Gastroesophageal sphincter (tissue), 4 donors: ENCODE measurements at regions not wholly inside any gene's neighbourhood (a gene's known extent, or its start where the extent isn't known, plus 50 kb on each side); places are given as distances from the start of the nearest gene placed in this dataset.

Experiments used
- ATAC-seq: fragments of 150-250 bp; one replicate; pipeline ENCODE4 v1.9.1; 2016; ENCODE audit warnings: mild to moderate bottlenecking, moderate library complexity
- H3K27ac ChIP-seq, 4 donors: fragments of 200-600 bp; sonication (generic) in 3 of 4; 1 replicate in 3 of 4; 2 replicates in 1 of 4; pipeline ENCODE4 v1.5.1; 2016 to 2019
- H3K27me3 ChIP-seq: fragments of 200-600 bp; sonication (generic); one replicate; pipeline ENCODE4 v1.5.1; 2019
- H3K36me3 ChIP-seq, 2 donors: fragments of 200-600 bp; sonication (generic); one replicate each; pipeline ENCODE4 v1.5.1; 2019; ENCODE audit warnings: control low read depth in 1 of 2
- H3K4me1 ChIP-seq, 3 donors: fragments of 200-600 bp; sonication (generic); 1 replicate in 2 of 3; 2 replicates in 1 of 3; pipeline ENCODE4 v1.5.1; 2016 to 2019; ENCODE audit warnings: control low read depth in 2 of 3
- H3K4me3 ChIP-seq, 2 donors: fragments of 200-600 bp; sonication (generic); one replicate each; pipeline ENCODE4 v1.5.1; 2019; ENCODE audit warnings: mild to moderate bottlenecking in 1 of 2, moderate library complexity in 1 of 2
- H3K9me3 ChIP-seq, 3 donors: fragments of 200-600 bp; sonication (generic); one replicate each; pipeline ENCODE4 v1.5.1; 2017 to 2019; ENCODE audit warnings: control low read depth in 2 of 3
- EP300 ChIP-seq: sonication (generic); formaldehyde crosslinking; IDR thresholded peaks from one replicate; pipeline ENCODE4 v1.6.1; 2017; ENCODE audit warnings: antibody characterized with exemption, mild to moderate bottlenecking
- POLR2A ChIP-seq, 2 donors: fragments of 450-650 bp; IDR thresholded peaks; one replicate each; pipeline ENCODE4 v1.6.1; 2017; ENCODE audit warnings: antibody characterized with exemption in 2 of 2, mild to moderate bottlenecking in 2 of 2, moderate library complexity in 1 of 2
- POLR2AphosphoS5 ChIP-seq: sonication (generic); formaldehyde crosslinking; IDR thresholded peaks from one replicate; pipeline ENCODE4 v1.6.1; 2017; ENCODE audit warnings: antibody characterized with exemption
- WGBS, 2 donors: methylation state at CpG; one replicate each; pipeline ENCODE4 v1.1.5; 2018; ENCODE audit warnings: low coverage in 1 of 2; 5-methylcytosine and 5-hydroxymethylcytosine counted together
- TF ChIP-seq, protein P1 (sequence below), 4 experiments: fragments of 200-600 bp in 2 of 4; fragments of 450-650 bp in 2 of 4; sonication (generic) in 1 of 4; IDR thresholded peaks; one replicate each; pipeline ENCODE4 v1.5.1; 2017 to 2019; ENCODE audit warnings: antibody characterized with exemption in 4 of 4, mild to moderate bottlenecking in 2 of 4, moderate library complexity in 2 of 4

DNA sequence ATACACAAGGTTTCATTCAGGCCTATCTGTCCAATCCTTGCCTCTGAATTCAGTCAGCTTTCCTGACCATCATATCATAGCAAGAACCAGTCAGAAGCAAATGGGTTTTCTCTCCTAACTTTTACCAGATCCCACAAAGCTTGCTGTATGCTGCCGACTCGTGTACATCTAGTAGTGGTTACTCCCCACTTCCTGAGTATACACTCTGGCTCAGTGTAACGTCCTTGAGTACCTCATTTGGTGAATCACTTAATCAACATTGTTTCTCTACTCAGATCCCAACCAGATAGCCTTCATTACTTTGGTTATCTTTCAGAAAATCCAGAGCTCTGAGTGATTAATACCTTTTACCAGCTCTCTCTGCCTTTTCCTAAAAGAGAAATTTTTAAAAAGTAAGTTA, 728.2 kb downstream of the GALC start:
- no peak for TF ChIP-seq POLR2AphosphoS5
- no peak for TF ChIP-seq EP300
- no peak for TF ChIP-seq POLR2A (IDR thresholded peaks at IDR 0.05)
- TF ChIP-seq, protein P1, sequence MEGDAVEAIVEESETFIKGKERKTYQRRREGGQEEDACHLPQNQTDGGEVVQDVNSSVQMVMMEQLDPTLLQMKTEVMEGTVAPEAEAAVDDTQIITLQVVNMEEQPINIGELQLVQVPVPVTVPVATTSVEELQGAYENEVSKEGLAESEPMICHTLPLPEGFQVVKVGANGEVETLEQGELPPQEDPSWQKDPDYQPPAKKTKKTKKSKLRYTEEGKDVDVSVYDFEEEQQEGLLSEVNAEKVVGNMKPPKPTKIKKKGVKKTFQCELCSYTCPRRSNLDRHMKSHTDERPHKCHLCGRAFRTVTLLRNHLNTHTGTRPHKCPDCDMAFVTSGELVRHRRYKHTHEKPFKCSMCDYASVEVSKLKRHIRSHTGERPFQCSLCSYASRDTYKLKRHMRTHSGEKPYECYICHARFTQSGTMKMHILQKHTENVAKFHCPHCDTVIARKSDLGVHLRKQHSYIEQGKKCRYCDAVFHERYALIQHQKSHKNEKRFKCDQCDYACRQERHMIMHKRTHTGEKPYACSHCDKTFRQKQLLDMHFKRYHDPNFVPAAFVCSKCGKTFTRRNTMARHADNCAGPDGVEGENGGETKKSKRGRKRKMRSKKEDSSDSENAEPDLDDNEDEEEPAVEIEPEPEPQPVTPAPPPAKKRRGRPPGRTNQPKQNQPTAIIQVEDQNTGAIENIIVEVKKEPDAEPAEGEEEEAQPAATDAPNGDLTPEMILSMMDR (IDR thresholded peaks at IDR 0.05): no peak
- ATAC-seq: no peak
- Histone ChIP-seq H3K4me1 (no peaks in the 10 kb centered on the region), H3K4me3 (no peak overlapping the region), H3K36me3 (no peaks in the 10 kb centered on the region), H3K27ac (no peak overlapping the region), H3K9me3 (peaks cover 0 to under 1% (median 0%) of the 10 kb centered on the region in 3 donors), H3K27me3 (no peaks in the 10 kb centered on the region)
- WGBS, 2 donors: 75 to 83% methylated on average over 3 of the region's 3 CpGs

DNA sequence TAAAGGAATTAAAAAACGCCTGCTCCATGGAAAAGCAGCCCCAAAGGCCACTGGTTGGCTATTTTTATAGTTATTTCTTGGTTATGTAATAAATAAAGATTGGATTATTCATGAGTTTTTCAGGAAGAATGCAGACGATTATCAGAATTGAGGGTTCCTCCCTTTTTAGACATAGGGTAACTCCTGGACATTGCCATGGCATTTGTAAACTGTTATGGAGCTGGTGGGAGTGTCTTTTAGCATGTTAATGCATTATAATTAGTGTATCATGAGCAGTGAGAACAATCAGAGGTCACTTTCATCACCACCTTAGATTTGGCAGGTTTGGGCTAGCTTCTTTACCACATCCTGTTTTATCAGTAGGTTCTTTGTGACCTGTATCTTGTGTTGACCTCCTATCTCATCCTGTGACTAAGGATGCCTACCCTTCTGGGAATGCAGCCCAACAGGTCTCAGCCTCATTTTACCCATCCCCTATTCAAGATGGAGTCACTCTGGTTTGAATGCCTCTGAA, 728.7 kb downstream of the GALC start:
- no peaks in the 10 kb centered on the region for H3K36me3 ChIP-seq
- no peaks in the 10 kb centered on the region for H3K4me1 ChIP-seq
- H3K4me3 ChIP-seq: no peak overlapping the region
- H3K27ac ChIP-seq: no peak overlapping the region
- no peak for ATAC-seq
- no peaks in the 10 kb centered on the region for H3K27me3 ChIP-seq
- no peaks in the 10 kb centered on the region for H3K9me3 ChIP-seq
- TF ChIP-seq, protein P1 (IDR thresholded peaks at IDR 0.05): no peak
- no peak for TF ChIP-seq POLR2AphosphoS5
- TF ChIP-seq POLR2A (IDR thresholded peaks at IDR 0.05): no peak
- TF ChIP-seq EP300: no peak
- WGBS, 2 donors: 49 to 73% methylated on average over 2 of the region's 2 CpGs

DNA sequence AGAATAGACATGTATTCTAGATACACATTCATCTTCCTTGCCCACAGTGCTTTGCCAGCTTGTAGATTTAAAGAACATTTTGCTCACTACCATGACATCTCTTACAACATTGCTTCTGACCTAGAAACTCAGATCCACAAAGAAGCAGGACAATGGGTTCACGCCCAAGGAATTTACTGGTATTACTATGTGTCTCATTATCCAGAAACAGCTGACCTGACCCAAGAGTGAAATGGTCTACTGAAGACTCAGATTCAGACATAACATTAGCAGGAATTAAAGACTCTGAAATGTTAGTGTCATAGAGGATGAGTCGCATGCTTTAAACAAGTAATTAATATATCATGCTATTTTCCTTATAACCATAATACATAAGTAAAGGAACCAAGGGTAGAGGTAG, 731.4 kb downstream of the GALC start:
- ATAC-seq: no peak
- no peak for TF ChIP-seq EP300
- no peak for TF ChIP-seq POLR2AphosphoS5
- TF ChIP-seq, protein P1 (IDR thresholded peaks at IDR 0.05): no peak
- TF ChIP-seq POLR2A (IDR thresholded peaks at IDR 0.05): no peak
- Histone ChIP-seq H3K9me3 (no peaks in the 10 kb centered on the region), H3K36me3 (no peaks in the 10 kb centered on the region), H3K27me3 (no peaks in the 10 kb centered on the region), H3K27ac (no peak overlapping the region), H3K4me3 (no peak overlapping the region), H3K4me1 (no peaks in the 10 kb centered on the region)
- 91 to 95% methylated on average over 1 to 2 of the region's 2 CpGs for WGBS, 2 donors

DNA sequence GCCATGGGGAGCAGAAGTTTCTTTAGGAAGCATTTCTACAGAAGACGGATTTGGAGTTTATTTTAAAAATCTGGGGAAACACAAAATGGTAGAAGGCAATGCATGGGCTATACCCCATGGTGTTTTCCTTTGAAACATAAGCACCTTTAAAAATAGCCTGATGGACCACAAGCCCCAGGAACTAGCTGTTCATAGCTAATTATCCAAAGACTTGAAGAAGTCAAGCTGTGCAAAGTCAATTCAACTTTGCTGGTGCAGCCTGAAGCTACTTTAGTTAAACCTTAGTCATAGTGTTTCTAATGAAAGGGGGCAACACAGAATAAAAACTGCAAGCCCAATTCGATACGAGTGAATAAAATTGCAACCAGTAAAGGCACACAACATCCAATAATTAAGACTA, 732.5 kb downstream of the GALC start:
- no peak for TF ChIP-seq POLR2A (IDR thresholded peaks at IDR 0.05)
- no peak for TF ChIP-seq EP300
- TF ChIP-seq, protein P1 (IDR thresholded peaks at IDR 0.05): no peak
- TF ChIP-seq POLR2AphosphoS5: no peak
- WGBS, 2 donors: 57 to 75% methylated on average over 3 of the region's 3 CpGs
- Histone ChIP-seq H3K36me3 (no peaks in the 10 kb centered on the region), H3K9me3 (no peaks in the 10 kb centered on the region), H3K27me3 (no peaks in the 10 kb centered on the region), H3K27ac (no peak overlapping the region), H3K4me3 (no peak overlapping the region), H3K4me1 (no peaks in the 10 kb centered on the region)
- ATAC-seq: no peak

DNA sequence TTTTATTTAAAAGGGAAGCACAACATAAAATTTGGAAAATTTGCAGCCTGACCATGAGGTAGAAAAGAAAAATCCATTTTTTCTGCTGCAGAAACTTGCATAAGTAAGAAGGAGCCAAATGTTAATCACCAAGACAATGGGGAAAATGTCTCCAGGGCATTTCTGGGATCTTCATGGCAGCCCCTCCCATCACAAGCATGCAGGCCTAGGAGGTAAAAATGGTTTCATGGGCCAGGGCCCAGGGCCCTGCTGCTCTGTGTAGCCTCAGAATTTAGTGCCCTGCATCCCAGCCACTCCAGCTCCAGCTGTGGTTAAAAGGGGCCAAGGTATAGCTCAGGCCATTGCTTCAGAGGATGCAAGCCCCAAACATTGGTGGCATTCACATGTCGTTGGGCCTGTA, 735.6 kb downstream of the GALC start:
- no peaks in the 10 kb centered on the region for H3K4me1 ChIP-seq
- WGBS, 2 donors: no CpG with 5 or more reads among the region's 1 CpG
- no peak overlapping the region for H3K27ac ChIP-seq
- H3K27me3 ChIP-seq: no peaks in the 10 kb centered on the region
- no peaks in the 10 kb centered on the region for H3K9me3 ChIP-seq
- no peak for TF ChIP-seq POLR2AphosphoS5
- TF ChIP-seq EP300: no peak
- no peak for TF ChIP-seq POLR2A (IDR thresholded peaks at IDR 0.05)
- TF ChIP-seq, protein P1 (IDR thresholded peaks at IDR 0.05): no peak
- H3K4me3 ChIP-seq: no peak overlapping the region
- no peaks in the 10 kb centered on the region for H3K36me3 ChIP-seq
- ATAC-seq: no peak
